ENCODE measurements at regions not wholly inside any gene's neighbourhood (a gene's known extent, or its start where the extent isn't known, plus 50 kb on each side); places are given as distances from the start of the nearest gene placed in this dataset.

DNA sequence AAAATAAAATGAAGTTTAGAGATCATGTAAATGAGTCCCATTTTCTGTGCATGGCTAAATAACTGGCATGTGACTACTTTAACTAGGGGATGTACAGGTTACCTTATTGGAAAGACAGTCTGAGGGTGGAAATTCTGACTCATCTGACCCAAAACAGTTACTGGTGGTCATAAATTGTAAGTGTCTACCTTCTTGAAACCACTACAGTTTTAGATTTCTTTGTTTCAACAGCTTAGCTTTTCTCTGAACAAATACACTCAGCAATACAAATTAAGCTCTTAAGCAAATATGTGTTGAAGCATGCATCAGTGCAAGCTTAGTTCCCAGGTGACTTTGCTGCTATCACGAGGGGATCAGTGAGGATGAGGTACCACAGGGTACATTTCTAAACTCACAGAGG lies 60.7 kb upstream of the PGM2 start:
- intact Hi-C loops (cut with micrococcal nuclease) = no loop called here
- Histone ChIP-seq H3K9me3 (replicated peaks) (no peaks in the 10 kb centered on the region), H3K4me3 (no peak overlapping the region), H3K36me3 (no peaks in the 10 kb centered on the region), H3K4me1 (peaks cover 9% of the 10 kb centered on the region), H3K27ac (replicated peaks) (no peak overlapping the region), H3K27me3 (ENCODE audit: low read depth) (no peaks in the 10 kb centered on the region)
- no peak for DNase-seq
- TF ChIP-seq, protein P1, sequence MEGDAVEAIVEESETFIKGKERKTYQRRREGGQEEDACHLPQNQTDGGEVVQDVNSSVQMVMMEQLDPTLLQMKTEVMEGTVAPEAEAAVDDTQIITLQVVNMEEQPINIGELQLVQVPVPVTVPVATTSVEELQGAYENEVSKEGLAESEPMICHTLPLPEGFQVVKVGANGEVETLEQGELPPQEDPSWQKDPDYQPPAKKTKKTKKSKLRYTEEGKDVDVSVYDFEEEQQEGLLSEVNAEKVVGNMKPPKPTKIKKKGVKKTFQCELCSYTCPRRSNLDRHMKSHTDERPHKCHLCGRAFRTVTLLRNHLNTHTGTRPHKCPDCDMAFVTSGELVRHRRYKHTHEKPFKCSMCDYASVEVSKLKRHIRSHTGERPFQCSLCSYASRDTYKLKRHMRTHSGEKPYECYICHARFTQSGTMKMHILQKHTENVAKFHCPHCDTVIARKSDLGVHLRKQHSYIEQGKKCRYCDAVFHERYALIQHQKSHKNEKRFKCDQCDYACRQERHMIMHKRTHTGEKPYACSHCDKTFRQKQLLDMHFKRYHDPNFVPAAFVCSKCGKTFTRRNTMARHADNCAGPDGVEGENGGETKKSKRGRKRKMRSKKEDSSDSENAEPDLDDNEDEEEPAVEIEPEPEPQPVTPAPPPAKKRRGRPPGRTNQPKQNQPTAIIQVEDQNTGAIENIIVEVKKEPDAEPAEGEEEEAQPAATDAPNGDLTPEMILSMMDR (IDR thresholded peaks at IDR 0.05; ENCODE audit: borderline replicate concordance) = no peak

DNA sequence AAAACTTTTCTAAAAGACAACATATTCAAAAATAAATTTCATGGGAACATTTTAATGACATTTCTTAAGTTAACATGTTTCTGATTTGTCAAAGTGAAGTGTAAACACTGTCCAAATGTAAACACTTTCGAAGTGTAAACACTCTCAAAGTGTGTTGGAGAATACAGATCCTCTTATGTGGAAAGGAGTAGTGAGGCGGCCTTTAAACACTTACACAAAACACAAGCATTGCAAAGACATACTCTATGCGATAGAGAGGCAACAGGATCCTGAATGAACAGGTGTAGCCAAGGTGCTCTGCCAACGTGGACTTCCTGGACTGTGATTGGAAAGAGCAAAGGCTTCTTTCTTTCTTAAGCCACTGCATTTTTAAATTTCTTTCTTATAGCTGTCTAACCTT lies 62.7 kb upstream of the PGM2 start:
- H3K9me3 ChIP-seq (replicated peaks) = no peaks in the 10 kb centered on the region
- peaks cover 14% of the 10 kb centered on the region for H3K4me1 ChIP-seq
- H3K36me3 ChIP-seq = no peaks in the 10 kb centered on the region
- TF ChIP-seq, protein P1 (IDR thresholded peaks at IDR 0.05; ENCODE audit: borderline replicate concordance) = no peak
- intact Hi-C loops (cut with micrococcal nuclease) = no loop called here
- no peak overlapping the region for H3K27ac ChIP-seq (replicated peaks)
- H3K4me3 ChIP-seq = no peak overlapping the region
- DNase-seq = no peak
- no peaks in the 10 kb centered on the region for H3K27me3 ChIP-seq (ENCODE audit: low read depth)

DNA sequence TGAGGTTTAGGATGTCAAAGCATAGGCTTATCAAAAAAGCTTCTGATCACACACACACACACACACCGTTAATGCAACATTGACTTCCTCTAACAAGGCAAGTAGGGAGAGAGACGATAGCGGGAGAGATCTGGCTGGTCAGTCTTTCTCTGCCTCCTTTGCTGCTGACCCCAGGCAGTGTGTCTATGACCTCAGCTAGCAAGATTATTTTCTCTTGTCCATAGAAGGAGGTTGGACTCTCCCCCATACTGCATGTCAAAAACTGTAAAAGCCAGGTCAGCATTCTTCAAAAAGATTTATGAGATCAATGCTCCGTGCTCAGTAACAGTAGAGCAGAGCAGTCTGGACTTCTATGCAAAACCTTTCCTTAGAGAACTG lies 63.5 kb upstream of the PGM2 start:
- Histone ChIP-seq H3K4me3 (no peak overlapping the region), H3K4me1 (peaks cover 23% of the 10 kb centered on the region), H3K36me3 (no peaks in the 10 kb centered on the region), H3K9me3 (replicated peaks) (no peaks in the 10 kb centered on the region), H3K27ac (replicated peaks) (no peak overlapping the region), H3K27me3 (ENCODE audit: low read depth) (no peaks in the 10 kb centered on the region)
- TF ChIP-seq, protein P1 (IDR thresholded peaks at IDR 0.05; ENCODE audit: borderline replicate concordance) = no peak
- intact Hi-C loops (cut with micrococcal nuclease) = no loop called here
- no peak for DNase-seq

DNA sequence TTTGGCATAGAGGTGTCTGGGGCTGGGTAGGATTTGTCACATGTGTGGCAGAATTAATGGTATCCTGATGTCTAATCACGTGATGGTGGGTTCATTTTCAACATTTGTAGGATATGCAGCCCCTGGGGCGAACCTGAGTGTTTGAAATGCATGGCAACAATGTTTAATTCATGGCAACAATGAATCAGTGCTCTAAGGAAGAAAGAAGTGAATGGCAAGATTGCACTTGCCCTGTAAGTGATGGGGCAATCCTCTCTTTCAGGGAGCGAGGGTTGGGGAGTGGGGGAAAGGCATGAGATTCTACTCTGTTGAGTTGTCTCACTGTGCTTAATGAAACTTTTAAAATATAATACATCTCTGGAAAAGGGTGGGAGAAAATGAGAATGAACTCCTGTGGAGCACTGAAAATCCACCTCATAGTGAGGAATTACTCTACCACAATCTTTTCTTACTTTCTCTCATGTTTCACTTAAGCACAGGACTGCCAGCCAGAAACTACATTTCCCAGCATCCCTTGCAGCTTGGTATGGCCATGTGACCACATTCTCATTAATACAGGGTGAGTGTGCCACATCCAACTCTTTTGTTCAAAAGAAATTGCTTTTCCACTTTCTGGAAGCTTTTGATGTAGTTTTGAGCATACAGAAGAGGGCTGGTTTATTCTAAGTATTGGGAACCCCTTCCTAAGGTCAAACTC lies 64.0 kb upstream of the PGM2 start:
- TF ChIP-seq, protein P1 (IDR thresholded peaks at IDR 0.05; ENCODE audit: borderline replicate concordance) = no peak
- Histone ChIP-seq H3K27me3 (ENCODE audit: low read depth) (no peaks in the 10 kb centered on the region), H3K27ac (replicated peaks) (no peak overlapping the region), H3K36me3 (no peaks in the 10 kb centered on the region), H3K4me1 (peaks cover 23% of the 10 kb centered on the region), H3K9me3 (replicated peaks) (no peaks in the 10 kb centered on the region), H3K4me3 (no peak overlapping the region)
- intact Hi-C loops (cut with micrococcal nuclease) = no loop called here
- no peak for DNase-seq

DNA sequence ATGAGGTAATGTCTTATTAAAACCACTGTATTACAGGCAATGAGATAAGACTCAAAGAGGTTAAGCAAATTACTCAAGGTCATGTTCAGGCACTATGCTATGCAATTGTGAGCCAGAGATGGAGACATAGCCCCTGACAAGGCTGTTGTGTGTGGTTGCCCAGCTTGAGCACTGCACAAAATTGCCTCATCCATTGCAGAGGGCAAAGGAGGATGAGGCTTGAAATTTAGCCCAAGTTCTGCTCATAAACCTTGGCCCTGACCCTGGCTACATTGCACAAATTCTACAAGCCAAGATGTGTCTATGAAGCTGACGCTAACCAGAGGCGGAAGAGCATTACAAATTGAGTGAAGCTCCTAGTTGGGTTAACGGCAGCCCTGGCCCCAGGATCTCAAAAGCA lies 65.6 kb upstream of the PGM2 start:
- intact Hi-C loops (cut with micrococcal nuclease) = no loop called here
- Histone ChIP-seq H3K4me1 (peaks cover 22% of the 10 kb centered on the region), H3K4me3 (no peak overlapping the region), H3K27ac (replicated peaks) (no peak overlapping the region), H3K27me3 (ENCODE audit: low read depth) (no peaks in the 10 kb centered on the region), H3K36me3 (no peaks in the 10 kb centered on the region), H3K9me3 (replicated peaks) (no peaks in the 10 kb centered on the region)
- TF ChIP-seq, protein P1 (IDR thresholded peaks at IDR 0.05; ENCODE audit: borderline replicate concordance) = no peak
- no peak for DNase-seq
